ENCODE measurements at regions not wholly inside any gene's neighbourhood (a gene's known extent, or its start where the extent isn't known, plus 50 kb on each side); places are given as distances from the start of the nearest gene placed in this dataset.
"Not testable (repeated sequence)": the region's sequence is repeated elsewhere in the genome, so short reads cannot be mapped to it uniquely, and the experiment has no call there.

DNA sequence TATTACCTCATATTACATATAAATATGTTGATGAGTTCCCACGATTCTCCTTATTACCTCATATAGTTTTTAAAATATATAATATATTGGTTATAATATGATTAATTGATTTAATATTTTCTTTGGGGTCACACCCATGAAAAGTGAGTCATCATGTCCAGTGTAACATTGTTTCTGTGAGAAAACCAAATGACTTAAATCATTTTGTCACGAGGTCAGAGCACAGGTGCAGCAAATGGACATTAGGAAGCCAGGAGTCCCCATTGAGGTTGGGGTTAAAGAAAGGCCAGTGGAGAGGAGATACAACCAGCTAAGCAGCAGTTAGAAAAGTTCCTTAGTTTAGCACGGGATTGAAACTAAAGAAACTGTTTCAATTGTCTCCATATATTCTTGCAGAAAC is 133.9 kb upstream of the RAPGEF2 start:
- in situ Hi-C loops (cut with HindIII; ENCODE audit: low sequenced_read_pairs), result no loop called here
- TF ChIP-seq, protein P1, sequence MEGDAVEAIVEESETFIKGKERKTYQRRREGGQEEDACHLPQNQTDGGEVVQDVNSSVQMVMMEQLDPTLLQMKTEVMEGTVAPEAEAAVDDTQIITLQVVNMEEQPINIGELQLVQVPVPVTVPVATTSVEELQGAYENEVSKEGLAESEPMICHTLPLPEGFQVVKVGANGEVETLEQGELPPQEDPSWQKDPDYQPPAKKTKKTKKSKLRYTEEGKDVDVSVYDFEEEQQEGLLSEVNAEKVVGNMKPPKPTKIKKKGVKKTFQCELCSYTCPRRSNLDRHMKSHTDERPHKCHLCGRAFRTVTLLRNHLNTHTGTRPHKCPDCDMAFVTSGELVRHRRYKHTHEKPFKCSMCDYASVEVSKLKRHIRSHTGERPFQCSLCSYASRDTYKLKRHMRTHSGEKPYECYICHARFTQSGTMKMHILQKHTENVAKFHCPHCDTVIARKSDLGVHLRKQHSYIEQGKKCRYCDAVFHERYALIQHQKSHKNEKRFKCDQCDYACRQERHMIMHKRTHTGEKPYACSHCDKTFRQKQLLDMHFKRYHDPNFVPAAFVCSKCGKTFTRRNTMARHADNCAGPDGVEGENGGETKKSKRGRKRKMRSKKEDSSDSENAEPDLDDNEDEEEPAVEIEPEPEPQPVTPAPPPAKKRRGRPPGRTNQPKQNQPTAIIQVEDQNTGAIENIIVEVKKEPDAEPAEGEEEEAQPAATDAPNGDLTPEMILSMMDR (IDR thresholded peaks at IDR 0.05; ENCODE audit: low read depth, low read length, missing control alignments), result no peak
- no peak overlapping the region for H3K4me3 ChIP-seq (ENCODE audit: low read depth, low read length)
- DNase-seq (ENCODE audit: low read depth), result no peak

DNA sequence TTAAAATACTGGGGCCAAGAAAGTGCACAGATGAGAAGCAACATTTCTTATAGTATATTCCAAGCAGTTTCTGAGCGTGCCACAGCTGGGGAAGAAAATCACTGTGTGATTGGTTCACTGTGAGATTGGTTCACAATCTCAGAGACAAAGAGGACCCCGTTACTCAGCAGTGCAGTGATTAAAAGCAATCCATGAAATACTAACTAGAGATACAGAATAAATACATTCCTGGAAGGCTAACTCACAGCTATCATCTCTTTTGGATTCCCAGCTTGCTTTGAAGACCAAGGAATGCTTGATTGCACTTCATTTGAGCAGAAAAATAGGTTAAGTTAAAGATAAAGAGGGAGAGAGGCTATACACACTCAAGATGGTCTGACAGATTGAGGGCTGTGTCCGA is 132.1 kb upstream of the RAPGEF2 start:
- DNase-seq (ENCODE audit: low read depth), result no peak
- no peak overlapping the region for H3K4me3 ChIP-seq (ENCODE audit: low read depth, low read length)
- in situ Hi-C loops (cut with HindIII; ENCODE audit: low sequenced_read_pairs), result no loop called here
- TF ChIP-seq, protein P1 (IDR thresholded peaks at IDR 0.05; ENCODE audit: low read depth, low read length, missing control alignments), result no peak

DNA sequence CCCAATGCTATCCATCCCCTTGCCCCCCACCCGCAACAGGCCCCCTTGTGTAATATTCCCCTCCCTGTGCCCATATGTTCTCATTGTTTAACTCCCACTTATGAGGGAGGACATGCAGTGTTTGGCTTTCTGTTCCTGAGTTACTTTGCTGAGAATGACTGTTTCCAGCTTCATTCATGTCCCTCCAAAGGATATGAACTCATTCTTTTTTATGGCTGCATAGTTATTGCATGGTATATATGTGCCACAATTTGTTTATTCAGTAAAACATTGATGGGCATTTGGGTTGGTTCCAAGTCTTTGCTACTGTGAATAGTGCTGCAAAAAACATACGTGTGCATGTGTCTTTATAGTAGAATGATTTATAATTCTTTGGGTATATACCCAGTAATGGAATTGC is 128.4 kb upstream of the RAPGEF2 start:
- in situ Hi-C loops (cut with HindIII; ENCODE audit: low sequenced_read_pairs); H3K4me3 ChIP-seq (ENCODE audit: low read depth, low read length); DNase-seq (ENCODE audit: low read depth): not testable (repeated sequence)

DNA sequence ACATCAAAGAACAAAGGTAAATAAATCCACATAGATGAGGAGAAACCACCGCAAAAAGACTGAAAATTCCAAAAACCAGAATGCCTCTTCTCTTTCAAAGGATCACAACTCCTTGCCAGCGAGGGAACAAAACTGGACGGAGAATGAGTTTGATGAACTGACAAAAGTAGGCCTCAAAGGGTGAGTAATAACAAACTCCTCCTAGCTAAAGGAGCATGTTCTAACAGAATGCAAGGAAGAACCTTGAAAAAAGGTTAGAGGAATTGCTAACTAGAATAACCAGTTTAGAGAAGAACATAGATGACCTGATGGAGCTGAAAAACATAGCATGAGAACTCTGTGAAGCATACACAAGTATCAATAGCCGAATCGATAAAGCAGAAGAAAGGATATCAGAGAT is 122.2 kb upstream of the RAPGEF2 start:
- in situ Hi-C loops (cut with HindIII; ENCODE audit: low sequenced_read_pairs), result not testable (repeated sequence)

DNA sequence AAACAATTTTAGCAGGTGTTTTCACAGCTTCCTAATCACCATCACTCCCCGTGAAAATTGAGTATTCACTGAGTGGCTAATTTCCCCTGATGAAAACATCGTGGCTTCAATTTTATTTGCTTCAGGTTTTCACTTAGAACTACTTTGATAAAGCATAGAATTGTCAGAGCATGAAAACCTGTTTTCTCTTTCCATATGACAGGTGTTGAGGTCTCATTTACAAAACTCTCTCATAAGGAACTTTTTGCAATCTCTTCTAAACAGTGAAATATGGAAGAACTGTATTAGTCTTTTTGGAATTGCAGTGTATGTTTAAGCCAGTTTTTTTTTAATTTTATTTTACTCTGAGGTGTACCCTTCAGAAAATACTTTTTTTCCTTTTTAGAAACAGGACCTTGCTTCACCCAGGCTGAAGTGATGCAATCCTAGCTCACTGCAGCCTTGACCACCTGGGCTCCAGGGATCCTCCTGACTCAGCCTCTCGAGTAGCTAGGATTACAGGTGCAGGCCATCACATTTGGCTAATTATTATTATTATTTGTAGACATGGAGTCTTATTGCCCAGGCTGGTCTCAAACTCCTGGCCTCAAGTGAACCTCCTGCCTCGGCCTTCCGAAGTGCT is 111.2 kb upstream of the RAPGEF2 start:
- in situ Hi-C loops (cut with HindIII; ENCODE audit: low sequenced_read_pairs), result no loop called here
- no peak overlapping the region for H3K4me3 ChIP-seq (ENCODE audit: low read depth, low read length)
- DNase-seq (ENCODE audit: low read depth), result no peak
- TF ChIP-seq, protein P1 (IDR thresholded peaks at IDR 0.05; ENCODE audit: low read depth, low read length, missing control alignments), result no peak

More for the DNA sequence above, 122.2 kb upstream of the RAPGEF2 start:
- not testable (repeated sequence) for H3K4me3 ChIP-seq (ENCODE audit: low read depth, low read length); DNase-seq (ENCODE audit: low read depth)

DNA sequence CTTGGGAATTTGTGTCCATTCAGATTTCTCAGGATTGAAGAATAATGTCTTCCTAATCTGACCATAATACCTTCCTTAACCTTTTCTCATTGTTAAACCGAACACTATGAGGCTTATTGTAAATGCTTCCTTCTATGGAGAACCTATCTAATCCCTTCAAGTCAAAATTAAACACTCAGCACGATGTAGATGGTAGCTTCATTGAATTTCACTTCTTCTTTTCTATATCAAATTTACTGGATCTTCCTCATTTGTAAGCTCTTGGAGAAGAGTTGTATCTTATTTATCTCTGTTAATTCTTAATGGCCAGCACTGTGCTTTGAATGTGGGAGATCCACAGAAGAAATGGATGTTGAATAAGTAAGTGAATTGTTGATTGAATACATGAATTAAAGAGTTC is 109.0 kb upstream of the RAPGEF2 start:
- in situ Hi-C loops (cut with HindIII; ENCODE audit: low sequenced_read_pairs), result no loop called here
- H3K4me3 ChIP-seq (ENCODE audit: low read depth, low read length), result no peak overlapping the region
- DNase-seq (ENCODE audit: low read depth), result no peak
- TF ChIP-seq, protein P1 (IDR thresholded peaks at IDR 0.05; ENCODE audit: low read depth, low read length, missing control alignments), result no peak

DNA sequence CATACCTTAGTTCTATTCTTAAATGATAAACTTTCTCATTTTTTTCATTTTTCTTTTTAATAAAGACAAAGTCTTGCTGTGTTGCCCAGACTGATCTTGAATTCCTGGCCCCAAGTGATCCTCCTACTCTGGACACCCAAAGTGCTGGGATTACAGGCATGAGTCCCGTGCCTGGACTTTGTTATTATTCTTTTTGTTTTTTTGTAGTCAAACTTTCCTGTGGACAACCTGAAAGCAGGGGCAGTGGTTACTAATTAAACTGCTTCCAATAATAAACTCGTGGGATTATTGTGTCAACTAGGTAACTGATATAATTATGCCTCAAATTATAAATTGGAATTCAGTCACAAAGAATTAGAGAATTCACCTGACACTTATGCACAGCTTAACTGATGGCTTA is 107.8 kb upstream of the RAPGEF2 start:
- H3K4me3 ChIP-seq (ENCODE audit: low read depth, low read length), result no peak overlapping the region
- in situ Hi-C loops (cut with HindIII; ENCODE audit: low sequenced_read_pairs), result no loop called here

More for the DNA sequence above, 107.8 kb upstream of the RAPGEF2 start:
- TF ChIP-seq, protein P1 (IDR thresholded peaks at IDR 0.05; ENCODE audit: low read depth, low read length, missing control alignments), result no peak
- DNase-seq (ENCODE audit: low read depth), result no peak
